SK-N-SH (cell line): ENCODE measurements at regions not wholly inside any gene's neighbourhood (a gene's known extent, or its start where the extent isn't known, plus 50 kb on each side); places are given as distances from the start of the nearest gene placed in this dataset.

Source experiments
- CTCF ChIA-PET: fragments of 300-600, 350-600 bp; formaldehyde crosslinking; extraction: SDS; loops from one replicate; lab custom pipeline; 2021; lab: Yijun Ruan, JAX
- POLR2A ChIA-PET: fragments of 350-600 bp; sonication (Branson Sonifier 250); formaldehyde crosslinking; extraction: SDS; loops from one replicate; lab custom pipeline; 2020; ENCODE audit warnings: antibody characterized with exemption, inconsistent platforms; lab: Yijun Ruan, JAX
- DNase-seq: peaks from one replicate; pipeline ENCODE4 v3.0.0; 2012
- H2AFZ ChIP-seq: fragments of 200-600 bp; sonication (generic); 2 replicates; pipeline ENCODE4 v1.8.1; 2016; ENCODE audit warnings: antibody characterized with exemption, mild to moderate bottlenecking, low read depth
- H3F3A ChIP-seq: fragments of 200-600 bp; sonication (generic); replicated peaks from 2 replicates; pipeline ENCODE3; 2016; ENCODE audit warnings: antibody characterized with exemption, mild to moderate bottlenecking; ENCODE audit not compliant: insufficient read depth
- H3K27ac ChIP-seq, 2 experiments: fragments of 200-500 bp in 1 of 2; fragments of 200-600 bp in 1 of 2; sonication (Bioruptor generic) in 1 of 2; sonication (generic), shearing (Covaris generic) in 1 of 2; 2 replicates each; pipeline versions ENCODE4 v1.5.1 to v1.6.1; 2014 to 2016; ENCODE audit warnings: low read depth in 2 of 2, inconsistent platforms in 1 of 2, low read length in 1 of 2, mild to moderate bottlenecking in 1 of 2, mixed read lengths in 1 of 2
- H3K27me3 ChIP-seq: fragments of 200-600 bp; sonication (generic), shearing (Covaris generic); 2 replicates; pipeline ENCODE4 v1.6.1; 2016; ENCODE audit warnings: mixed run types; ENCODE audit not compliant: insufficient read depth
- H3K36me3 ChIP-seq, 2 experiments: fragments of 200-500 bp in 1 of 2; fragments of 200-600 bp in 1 of 2; sonication (Bioruptor generic) in 1 of 2; sonication (generic) in 1 of 2; replicated peaks in 1 of 2; 2 replicates each; pipeline versions ENCODE3 to v1.5.1; 2014 to 2016; ENCODE audit warnings: low read length in 1 of 2, mild to moderate bottlenecking in 1 of 2; ENCODE audit not compliant: insufficient read depth in 2 of 2, control insufficient read depth in 1 of 2
- H3K4me1 ChIP-seq, 2 experiments: fragments of 200-500 bp in 1 of 2; fragments of 200-600 bp in 1 of 2; sonication (Bioruptor generic) in 1 of 2; sonication (generic), shearing (Covaris generic) in 1 of 2; 2 replicates each; pipeline versions ENCODE4 v1.5.1 to v1.6.1; 2014 to 2016; ENCODE audit warnings: low read depth in 1 of 2, low read length in 1 of 2, mixed run types in 1 of 2; ENCODE audit not compliant: insufficient read depth in 2 of 2, control insufficient read depth in 1 of 2
- H3K4me2 ChIP-seq: fragments of 200-600 bp; sonication (generic), shearing (Covaris generic); 2 replicates; pipeline ENCODE4 v1.6.1; 2017; ENCODE audit warnings: mixed run types
- H3K4me3 ChIP-seq, 2 experiments: fragments of 200-500 bp in 1 of 2; fragments of 200-600 bp in 1 of 2; sonication (Bioruptor generic) in 1 of 2; sonication (generic), shearing (Covaris generic) in 1 of 2; 2 replicates each; pipeline versions ENCODE4 v1.5.1 to v1.8.1; 2014 to 2016; ENCODE audit warnings: low read depth in 2 of 2, inconsistent platforms in 1 of 2, low read length in 1 of 2, mild to moderate bottlenecking in 1 of 2, mixed read lengths in 1 of 2, moderate library complexity in 1 of 2
- H3K79me2 ChIP-seq: fragments of 200-600 bp; sonication (generic); 2 replicates; pipeline ENCODE4 v1.8.1; 2017; ENCODE audit warnings: mild to moderate bottlenecking; ENCODE audit not compliant: insufficient read depth
- H3K9ac ChIP-seq: fragments of 200-600 bp; sonication (generic); 2 replicates; pipeline ENCODE4 v1.6.1; 2017; ENCODE audit warnings: mixed run types
- H3K9me2 ChIP-seq: fragments of 200-600 bp; sonication (generic); 2 replicates; pipeline ENCODE4 v1.6.1; 2017; ENCODE audit warnings: mixed run types
- H3K9me3 ChIP-seq: fragments of 200-600 bp; sonication (generic); 2 replicates; pipeline ENCODE4 v1.6.1; 2017; ENCODE audit warnings: mixed run types, mild to moderate bottlenecking, moderate library complexity
- H4K20me1 ChIP-seq: fragments of 200-600 bp; sonication (generic); 2 replicates; pipeline ENCODE4 v1.6.1; 2017; ENCODE audit warnings: mild to moderate bottlenecking, mixed run types; ENCODE audit not compliant: insufficient read depth
- CHD2 ChIP-seq: fragments of 150-350 bp; IDR thresholded peaks from 2 replicates; pipeline ENCODE4 v1.6.1; 2018; ENCODE audit warnings: low read length; ENCODE audit not compliant: partially characterized antibody
- FOXJ3 ChIP-seq: sonication (generic); formaldehyde crosslinking; IDR thresholded peaks from 2 replicates; pipeline ENCODE4 v1.5.1; 2020; ENCODE audit warnings: mild to moderate bottlenecking, missing genetic modification reagents
- FOXM1 ChIP-seq: IDR thresholded peaks from 2 replicates; pipeline ENCODE4 v1.4.0; 2012; ENCODE audit warnings: low read depth, mild to moderate bottlenecking
- MEF2A ChIP-seq: IDR thresholded peaks from 2 replicates; pipeline ENCODE4 v1.4.0; 2012; ENCODE audit warnings: low read depth, borderline replicate concordance
- POLR2AphosphoS5 ChIP-seq: IDR thresholded peaks from 2 replicates; pipeline ENCODE4 v1.6.1; 2012; ENCODE audit warnings: low read depth, low read length
- RAD21 ChIP-seq: IDR thresholded peaks from 2 replicates; pipeline ENCODE4 v1.6.1; 2012; ENCODE audit warnings: mild to moderate bottlenecking, low read length
- SMC3 ChIP-seq: IDR thresholded peaks from 2 replicates; pipeline ENCODE4 v1.6.1; 2012; ENCODE audit warnings: low read depth, low read length, improper control_type of control experiment
- TCF12 ChIP-seq: IDR thresholded peaks from 2 replicates; pipeline ENCODE4 v1.4.0; 2012
- TEAD4 ChIP-seq: IDR thresholded peaks from 2 replicates; pipeline ENCODE4 v1.4.0; 2012; ENCODE audit warnings: mild to moderate bottlenecking, borderline replicate concordance; ENCODE audit not compliant: insufficient read depth
- YY1 ChIP-seq: IDR thresholded peaks from 2 replicates; pipeline ENCODE4 v1.4.0; 2012; ENCODE audit warnings: low read depth, mild to moderate bottlenecking
- WGBS: methylation state at CpG from one replicate; pipeline ENCODE4 v1.1.6; 2017; ENCODE audit warnings: low lambda C conversion rate; 5-methylcytosine and 5-hydroxymethylcytosine counted together
- TF ChIP-seq, protein P1 (sequence below): IDR thresholded peaks from 2 replicates; pipeline ENCODE4 v1.4.0; 2012; ENCODE audit warnings: low read depth, borderline replicate concordance
- TF ChIP-seq, protein P2 (sequence below): IDR thresholded peaks from 2 replicates; pipeline ENCODE4; 2012
- TF ChIP-seq, protein P3 (sequence below): fragments of 150-350 bp; IDR thresholded peaks from 2 replicates; pipeline ENCODE4 v1.6.1; 2016; ENCODE audit warnings: mild to moderate bottlenecking, low read depth, low read length
- TF ChIP-seq, protein P4 (sequence below): IDR thresholded peaks from 2 replicates; pipeline ENCODE4 v1.4.0; 2012; ENCODE audit warnings: low read depth, borderline replicate concordance

DNA sequence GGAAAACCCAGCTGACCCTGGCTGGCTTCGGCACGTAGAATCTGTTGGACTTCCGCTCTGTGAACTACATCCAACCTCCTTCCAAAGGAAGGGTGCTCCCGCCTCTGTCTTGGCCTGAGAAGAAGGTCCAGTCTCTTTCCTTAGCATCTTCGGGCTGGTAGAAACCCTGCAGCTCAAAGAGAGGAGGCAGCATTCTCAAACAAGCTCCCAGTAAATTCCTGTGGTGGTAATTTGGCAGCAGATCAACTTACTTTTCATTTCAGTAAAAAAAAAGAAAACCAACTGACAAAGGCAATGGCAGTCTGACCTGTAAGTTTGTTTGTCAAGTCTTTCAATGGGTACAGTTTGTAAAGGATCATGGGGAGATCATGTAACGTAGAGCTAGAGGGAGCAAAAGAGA lies 176.7 kb downstream of the MED10 start (continued):
- no peak for TF ChIP-seq TCF12
- TF ChIP-seq FOXJ3 = no peak
- no peak for TF ChIP-seq RAD21

DNA sequence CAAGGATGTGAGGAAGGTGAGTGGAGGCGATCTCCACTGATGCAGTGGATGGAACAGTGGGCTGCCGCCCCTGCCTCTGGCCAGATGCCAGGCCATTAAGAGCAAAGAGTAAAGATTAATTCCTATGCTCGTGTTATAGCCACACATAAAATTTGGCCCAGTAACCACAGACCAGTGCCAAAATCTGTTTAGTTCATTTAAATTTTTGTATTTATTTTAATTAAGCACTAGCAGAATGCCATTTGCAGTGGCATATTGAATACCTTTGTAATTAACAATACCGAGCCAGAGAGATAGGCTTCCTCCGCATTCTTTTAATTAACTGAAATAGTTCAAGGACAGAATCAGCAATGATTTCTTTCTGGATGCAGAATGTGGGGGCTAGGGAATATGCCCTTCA lies 179.8 kb downstream of the MED10 start:
- Histone ChIP-seq H4K20me1 (no peaks in the 10 kb centered on the region), H3K9me3 (no peaks in the 10 kb centered on the region), H3K4me1 (peaks cover 0 to 50% of the 10 kb centered on the region in 2 experiments; a peak in 2 of 4 replicates), H3K9me2 (no peaks in the 10 kb centered on the region), H3K27ac (peak overlapping the region in 1 of 2 experiments; percentile 39; a peak in 1 of 4 replicates), H3K36me3 (no peaks in the 10 kb centered on the region), H3K9ac (no peak overlapping the region), H3K27me3 (no peaks in the 10 kb centered on the region), H3K79me2 (no peaks in the 10 kb centered on the region), H2AFZ (no peak overlapping the region), H3K4me2 (no peak overlapping the region), H3K4me3 (no peak overlapping the region), H3F3A (no peaks in the 10 kb centered on the region)
- TF ChIP-seq TCF12 = no peak
- TF ChIP-seq, protein P1, sequence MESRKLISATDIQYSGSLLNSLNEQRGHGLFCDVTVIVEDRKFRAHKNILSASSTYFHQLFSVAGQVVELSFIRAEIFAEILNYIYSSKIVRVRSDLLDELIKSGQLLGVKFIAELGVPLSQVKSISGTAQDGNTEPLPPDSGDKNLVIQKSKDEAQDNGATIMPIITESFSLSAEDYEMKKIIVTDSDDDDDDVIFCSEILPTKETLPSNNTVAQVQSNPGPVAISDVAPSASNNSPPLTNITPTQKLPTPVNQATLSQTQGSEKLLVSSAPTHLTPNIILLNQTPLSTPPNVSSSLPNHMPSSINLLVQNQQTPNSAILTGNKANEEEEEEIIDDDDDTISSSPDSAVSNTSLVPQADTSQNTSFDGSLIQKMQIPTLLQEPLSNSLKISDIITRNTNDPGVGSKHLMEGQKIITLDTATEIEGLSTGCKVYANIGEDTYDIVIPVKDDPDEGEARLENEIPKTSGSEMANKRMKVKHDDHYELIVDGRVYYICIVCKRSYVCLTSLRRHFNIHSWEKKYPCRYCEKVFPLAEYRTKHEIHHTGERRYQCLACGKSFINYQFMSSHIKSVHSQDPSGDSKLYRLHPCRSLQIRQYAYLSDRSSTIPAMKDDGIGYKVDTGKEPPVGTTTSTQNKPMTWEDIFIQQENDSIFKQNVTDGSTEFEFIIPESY = no peak
- TF ChIP-seq, protein P2, sequence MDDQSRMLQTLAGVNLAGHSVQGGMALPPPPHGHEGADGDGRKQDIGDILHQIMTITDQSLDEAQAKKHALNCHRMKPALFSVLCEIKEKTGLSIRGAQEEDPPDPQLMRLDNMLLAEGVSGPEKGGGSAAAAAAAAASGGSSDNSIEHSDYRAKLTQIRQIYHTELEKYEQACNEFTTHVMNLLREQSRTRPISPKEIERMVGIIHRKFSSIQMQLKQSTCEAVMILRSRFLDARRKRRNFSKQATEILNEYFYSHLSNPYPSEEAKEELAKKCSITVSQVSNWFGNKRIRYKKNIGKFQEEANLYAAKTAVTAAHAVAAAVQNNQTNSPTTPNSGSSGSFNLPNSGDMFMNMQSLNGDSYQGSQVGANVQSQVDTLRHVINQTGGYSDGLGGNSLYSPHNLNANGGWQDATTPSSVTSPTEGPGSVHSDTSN = no peak
- no peak for TF ChIP-seq YY1
- no peak for TF ChIP-seq CHD2
- no peak for TF ChIP-seq MEF2A
- TF ChIP-seq RAD21 = no peak
- TF ChIP-seq, protein P3, sequence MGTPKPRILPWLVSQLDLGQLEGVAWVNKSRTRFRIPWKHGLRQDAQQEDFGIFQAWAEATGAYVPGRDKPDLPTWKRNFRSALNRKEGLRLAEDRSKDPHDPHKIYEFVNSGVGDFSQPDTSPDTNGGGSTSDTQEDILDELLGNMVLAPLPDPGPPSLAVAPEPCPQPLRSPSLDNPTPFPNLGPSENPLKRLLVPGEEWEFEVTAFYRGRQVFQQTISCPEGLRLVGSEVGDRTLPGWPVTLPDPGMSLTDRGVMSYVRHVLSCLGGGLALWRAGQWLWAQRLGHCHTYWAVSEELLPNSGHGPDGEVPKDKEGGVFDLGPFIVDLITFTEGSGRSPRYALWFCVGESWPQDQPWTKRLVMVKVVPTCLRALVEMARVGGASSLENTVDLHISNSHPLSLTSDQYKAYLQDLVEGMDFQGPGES = no peak
- no peak for TF ChIP-seq TEAD4
- TF ChIP-seq, protein P4, sequence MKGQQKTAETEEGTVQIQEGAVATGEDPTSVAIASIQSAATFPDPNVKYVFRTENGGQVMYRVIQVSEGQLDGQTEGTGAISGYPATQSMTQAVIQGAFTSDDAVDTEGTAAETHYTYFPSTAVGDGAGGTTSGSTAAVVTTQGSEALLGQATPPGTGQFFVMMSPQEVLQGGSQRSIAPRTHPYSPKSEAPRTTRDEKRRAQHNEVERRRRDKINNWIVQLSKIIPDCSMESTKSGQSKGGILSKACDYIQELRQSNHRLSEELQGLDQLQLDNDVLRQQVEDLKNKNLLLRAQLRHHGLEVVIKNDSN = no peak
- no peak for TF ChIP-seq SMC3
- no peak for TF ChIP-seq POLR2AphosphoS5
- TF ChIP-seq FOXJ3 = no peak
- no peak for TF ChIP-seq FOXM1
- DNase-seq = no peak
- ChIA-PET CTCF (no interaction called here), POLR2A (no interaction called here)
- WGBS = 39% methylated on average over 5 of the region's 5 CpGs
